Dedifferentiated amniotic fluid mesenchymal stem cell (primary cell): ENCODE measurements at regions not wholly inside any gene's neighbourhood (a gene's known extent, or its start where the extent isn't known, plus 50 kb on each side); places are given as distances from the start of the nearest gene placed in this dataset.
"Not testable (repeated sequence)": the region's sequence is repeated elsewhere in the genome, so short reads cannot be mapped to it uniquely, and the experiment has no call there.

ENCODE experiments used
- DNase-seq: peaks from one replicate; pipeline ENCODE4 v3.0.0-alpha.2; 2016; ENCODE audit errors: extremely low spot score

- DNase-seq = no peak
Measured at GRCh38 chr14:88929656-88930436, 105.4 kb downstream of the TTC8 start.

DNA sequence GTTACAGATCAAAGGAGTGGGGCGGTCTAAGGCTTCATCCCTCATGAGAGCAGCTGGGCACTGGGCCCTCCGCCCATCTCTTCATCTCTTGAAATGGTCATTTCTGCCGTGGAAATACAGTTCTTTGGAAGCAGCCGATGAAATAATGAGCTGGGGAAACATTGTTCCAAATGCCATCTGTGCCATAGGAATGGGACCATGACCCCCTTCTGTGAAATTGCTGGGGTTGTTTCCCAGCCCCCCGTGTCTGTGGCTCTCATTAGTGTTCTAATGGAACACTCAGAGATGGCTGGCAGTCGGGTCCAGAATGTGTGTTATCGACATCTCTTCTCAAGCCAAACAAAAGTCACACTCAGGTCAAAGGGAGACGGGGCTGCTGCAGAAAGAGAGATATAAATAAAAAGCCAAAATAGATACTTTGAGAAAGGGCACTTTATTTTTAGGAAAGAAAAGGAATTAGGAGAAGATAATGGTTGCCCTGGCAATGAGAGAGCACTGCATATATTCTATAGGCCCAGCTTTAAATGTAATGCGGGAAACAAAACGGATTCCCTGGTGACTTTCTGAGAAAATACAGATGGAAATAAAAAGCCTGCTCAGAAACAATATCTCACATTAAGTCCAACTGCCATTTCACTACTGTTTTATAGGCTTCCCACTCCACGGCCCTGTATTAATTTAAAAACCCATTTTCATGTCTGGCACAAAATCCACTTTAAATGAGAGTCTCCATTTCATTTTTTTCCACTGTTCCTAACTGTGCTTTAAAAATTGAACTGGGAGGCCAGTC, 107.1 kb downstream of the TTC8 start:
- no peak for DNase-seq

GRCh38 chr14:88933191-88933590, 108.7 kb downstream of the TTC8 start:
- DNase-seq = no peak

GRCh38 chr14:88934351-88934806, 109.9 kb downstream of the TTC8 start:
- no peak for DNase-seq

- no peak for DNase-seq
Measured at GRCh38 chr14:88935083-88935482, 110.6 kb downstream of the TTC8 start.

DNA sequence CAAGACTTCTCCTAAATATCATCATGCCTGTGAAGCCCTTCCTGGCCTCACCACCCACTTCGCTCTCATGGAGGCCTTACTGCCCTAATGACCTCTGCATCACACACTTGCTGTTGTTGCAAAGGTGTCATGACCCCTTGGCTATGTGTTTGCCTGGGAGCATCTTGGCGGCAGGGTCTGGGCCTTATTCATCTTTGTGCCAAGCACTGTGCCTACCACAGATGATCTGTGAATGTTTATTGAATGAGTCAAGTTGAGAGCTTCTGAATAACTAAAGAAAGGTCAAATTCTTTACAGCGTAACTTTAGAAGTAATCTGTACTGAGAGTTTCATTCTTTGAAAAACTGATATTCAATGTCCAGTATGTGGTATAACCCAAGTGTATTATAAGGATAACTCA, 113.3 kb downstream of the TTC8 start:
- DNase-seq = no peak

DNA sequence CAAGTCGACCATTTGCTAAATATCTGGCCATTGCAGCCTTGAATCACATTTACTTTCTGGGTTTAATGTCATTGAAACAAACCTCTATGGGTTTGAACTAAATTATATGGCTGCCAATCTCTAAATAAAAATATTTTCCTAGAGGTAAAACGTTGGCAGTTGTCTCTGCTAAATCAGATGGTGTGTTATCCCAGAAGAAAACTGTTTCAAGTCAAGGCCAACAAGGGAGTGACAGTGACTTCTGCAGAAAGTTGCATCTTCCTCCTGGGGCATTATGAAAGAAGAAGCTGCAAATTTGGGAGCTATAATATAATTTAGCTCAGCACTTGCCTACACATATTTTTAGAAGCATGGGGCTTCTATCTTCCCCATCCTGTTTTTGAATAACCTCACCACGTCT, 116.2 kb downstream of the TTC8 start:
- no peak for DNase-seq

GRCh38 chr14:88941414-88941813, 117.0 kb downstream of the TTC8 start:
- DNase-seq = no peak

GRCh38 chr14:88947646-88948598, 123.5 kb downstream of the TTC8 start:
- no peak for DNase-seq

- no peak for DNase-seq
Measured at GRCh38 chr14:88950069-88950468, 125.6 kb downstream of the TTC8 start.

- DNase-seq = no peak
Measured at GRCh38 chr14:88951370-88951769, 126.9 kb downstream of the TTC8 start.

GRCh38 chr14:88952901-88953300, 128.4 kb downstream of the TTC8 start:
- DNase-seq = no peak

- DNase-seq = no peak
Measured at GRCh38 chr14:88955455-88955854, 131.0 kb downstream of the TTC8 start.

DNA sequence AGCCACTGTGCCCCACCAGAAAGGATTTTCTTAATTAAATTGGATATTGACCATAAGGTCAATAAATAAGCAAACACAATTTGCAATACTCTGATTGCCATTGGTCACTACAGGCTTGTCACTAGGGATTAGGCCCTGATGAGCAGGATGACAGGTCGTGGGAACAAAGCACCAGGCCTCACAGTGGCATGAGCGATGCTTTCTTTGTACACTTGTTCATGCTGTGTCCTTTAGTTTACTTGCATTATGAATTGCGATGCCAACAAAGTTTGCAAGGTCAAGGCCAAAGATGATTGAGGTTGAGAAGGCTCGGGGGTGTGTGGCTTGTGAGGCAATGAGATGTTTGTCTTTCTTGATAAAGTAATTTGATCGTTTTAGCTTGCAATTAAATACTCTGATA, 136.0 kb downstream of the TTC8 start:
- DNase-seq = no peak

- DNase-seq = no peak
Measured at GRCh38 chr14:88961214-88961613, 136.8 kb downstream of the TTC8 start.

GRCh38 chr14:88962356-88962755, 137.9 kb downstream of the TTC8 start:
- no peak for DNase-seq

- no peak for DNase-seq
Measured at GRCh38 chr14:88967299-88967698, 142.8 kb downstream of the TTC8 start.

- DNase-seq = no peak
Measured at GRCh38 chr14:88975043-88975830, 150.8 kb downstream of the TTC8 start.

DNA sequence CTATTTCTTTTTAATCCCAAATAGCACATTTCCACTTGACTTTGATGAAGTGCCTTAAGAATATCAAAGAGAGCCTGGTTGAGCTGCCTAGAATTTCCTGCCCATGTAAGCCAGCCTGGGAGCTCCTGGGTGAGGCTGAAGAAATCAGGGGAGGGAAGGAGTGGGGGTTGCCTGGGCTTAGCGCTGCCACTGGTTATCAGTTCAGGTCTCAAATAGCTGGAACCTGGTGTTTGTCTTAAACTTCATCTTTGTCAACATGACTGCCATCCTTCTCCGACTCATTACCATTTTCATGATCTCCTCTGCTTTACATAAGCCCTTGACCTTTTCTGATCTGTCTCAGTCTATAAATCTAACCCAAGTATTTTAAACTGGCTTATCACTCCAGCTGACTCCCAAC, 151.5 kb downstream of the TTC8 start:
- DNase-seq = no peak

GRCh38 chr14:88980907-88981306, 156.5 kb downstream of the TTC8 start:
- DNase-seq = not testable (repeated sequence)

DNA sequence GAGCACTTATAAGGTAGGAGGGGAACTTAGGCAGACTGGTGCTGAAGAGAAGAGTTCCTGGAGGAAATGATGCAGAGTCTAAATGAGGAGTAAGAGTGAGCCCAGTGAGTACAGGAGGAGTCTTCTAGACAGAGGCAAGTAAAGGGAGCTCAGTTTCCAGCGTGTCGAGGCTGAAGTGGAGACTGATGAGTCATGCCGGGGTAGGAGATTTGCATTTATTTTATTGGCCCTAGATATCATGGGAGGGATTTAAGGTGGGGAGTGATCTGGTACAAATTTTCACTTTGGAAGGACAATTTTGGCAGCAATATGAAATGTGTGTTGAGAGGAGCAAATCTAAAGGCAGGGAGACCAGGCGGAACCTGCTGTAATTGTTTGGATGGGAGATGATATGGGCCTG, 157.5 kb downstream of the TTC8 start:
- no peak for DNase-seq
